SIG-M5 treated with dmso at 0.1 percent for 504 hours (cell line): ENCODE measurements at regions not wholly inside any gene's neighbourhood (a gene's known extent, or its start where the extent isn't known, plus 50 kb on each side); places are given as distances from the start of the nearest gene placed in this dataset.
A peak's percentile ranks its signal among the peaks of the same experiment; 100 is the strongest.

Experiments used
- DNase-seq: peaks from one replicate; lab custom pipeline; 2025; ENCODE audit not compliant: unreplicated experiment; lab: John Stamatoyannopoulos, UW

GRCh38 chr15:77716632-77717332 is 84.1 kb upstream of the LINGO1 start:
- no peak for DNase-seq

DNA sequence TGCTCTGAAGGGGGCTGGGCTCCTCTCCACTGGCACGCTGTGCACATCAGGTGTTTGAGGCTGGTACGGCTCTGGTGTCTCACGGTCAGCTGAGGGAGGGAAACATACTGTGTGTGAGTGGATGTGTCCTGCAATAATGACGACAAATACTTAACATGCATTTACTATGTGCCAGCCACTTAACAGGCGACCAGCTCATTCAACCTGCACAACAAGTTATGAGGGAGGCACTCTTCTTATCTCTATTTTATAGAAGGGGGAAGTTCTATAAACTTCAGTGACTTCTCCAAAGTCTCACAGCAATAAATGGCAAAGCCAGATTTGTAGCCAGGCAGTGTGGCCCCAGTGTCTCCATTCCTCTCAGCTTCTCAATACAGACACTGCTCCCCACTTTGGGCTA is 83.1 kb upstream of the LINGO1 start:
- DNase-seq: no peak

DNA sequence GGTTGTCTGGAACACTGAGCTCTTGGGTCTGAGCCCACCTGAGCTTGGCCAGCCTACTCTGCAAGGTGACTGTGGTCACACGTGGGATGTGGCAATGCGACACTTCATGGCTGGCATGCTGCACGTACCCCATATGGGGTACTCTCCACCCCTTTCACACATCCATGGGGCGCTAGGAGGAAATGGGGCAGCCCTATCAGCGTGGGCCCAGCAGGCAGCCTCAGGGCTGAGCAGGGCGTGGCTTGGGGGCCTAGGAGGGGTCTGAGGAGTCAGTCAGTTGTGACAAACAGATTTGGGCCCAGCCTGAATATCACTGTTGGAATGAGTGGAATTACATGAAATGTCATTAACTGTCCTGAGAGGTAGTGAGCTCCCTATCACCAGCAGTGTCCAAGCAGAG is 82.3 kb upstream of the LINGO1 start:
- DNase-seq: no peak

DNA sequence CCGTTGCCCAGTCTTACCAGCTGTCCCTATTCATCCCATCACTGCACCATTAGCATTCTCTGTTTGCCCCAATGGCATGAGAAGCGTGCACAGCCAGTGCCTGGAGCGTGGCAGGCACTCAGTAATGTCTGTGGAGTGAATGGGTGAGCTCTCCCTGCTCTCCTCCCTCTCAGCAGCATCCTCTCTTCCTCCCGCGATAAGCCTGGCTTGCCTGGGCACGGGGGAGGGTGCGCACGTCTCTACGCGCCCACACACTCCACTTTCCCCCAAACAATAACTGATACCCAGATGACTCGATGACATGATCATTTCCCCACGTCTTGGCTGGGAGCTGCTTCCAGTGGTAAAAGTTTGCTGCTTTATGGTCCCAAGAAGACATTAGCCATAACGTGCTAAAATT is 81.8 kb upstream of the LINGO1 start:
- no peak for DNase-seq

DNA sequence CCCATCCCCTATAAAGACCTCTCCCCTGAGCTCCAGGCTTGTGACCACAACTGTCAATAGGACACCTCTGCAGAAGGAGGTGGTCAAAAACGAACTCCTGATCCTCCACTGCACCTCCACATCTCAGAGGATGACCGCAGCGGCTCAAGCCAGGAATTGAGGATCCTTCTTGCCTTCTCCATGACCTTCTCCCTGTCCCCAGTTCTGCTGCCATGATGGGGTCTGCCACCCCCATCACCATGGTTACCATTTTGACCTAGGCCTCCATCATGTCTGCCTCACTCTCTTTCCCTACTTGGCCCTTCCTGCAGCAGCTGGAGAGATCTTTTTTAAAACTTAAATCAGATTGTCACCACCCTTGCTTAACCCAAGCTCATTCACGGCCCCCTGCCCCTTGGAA is 81.3 kb upstream of the LINGO1 start:
- no peak for DNase-seq

DNA sequence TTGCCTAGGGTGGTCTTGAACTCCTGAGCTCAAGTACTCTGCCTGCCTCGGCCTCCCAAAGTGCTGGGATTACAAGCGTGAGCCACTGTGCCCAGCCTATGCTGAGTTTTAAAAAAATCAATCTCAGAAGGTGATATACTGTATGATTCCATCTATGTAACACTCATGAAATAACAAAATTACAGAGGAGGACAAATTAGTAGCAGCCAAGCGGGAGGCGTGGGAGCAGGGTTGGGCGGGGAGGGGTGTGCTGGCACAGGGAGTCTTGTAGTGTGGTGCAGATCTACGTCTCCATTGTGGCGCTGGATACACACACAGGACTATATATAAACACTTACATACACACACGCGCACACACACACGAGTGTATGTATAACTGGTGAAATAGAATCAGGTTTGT is 80.6 kb upstream of the LINGO1 start:
- DNase-seq: no peak

- no peak for DNase-seq
Observed at GRCh38 chr15:77712438-77712837, 79.7 kb upstream of the LINGO1 start.

GRCh38 chr15:77710637-77711036 is 77.9 kb upstream of the LINGO1 start:
- DNase-seq: no peak

- no peak for DNase-seq
Observed at GRCh38 chr15:77710206-77710605, 77.5 kb upstream of the LINGO1 start.

GRCh38 chr15:77709135-77709886 is 76.6 kb upstream of the LINGO1 start:
- DNase-seq: no peak

GRCh38 chr15:77706482-77707244 is 74.0 kb upstream of the LINGO1 start:
- DNase-seq: no peak

DNA sequence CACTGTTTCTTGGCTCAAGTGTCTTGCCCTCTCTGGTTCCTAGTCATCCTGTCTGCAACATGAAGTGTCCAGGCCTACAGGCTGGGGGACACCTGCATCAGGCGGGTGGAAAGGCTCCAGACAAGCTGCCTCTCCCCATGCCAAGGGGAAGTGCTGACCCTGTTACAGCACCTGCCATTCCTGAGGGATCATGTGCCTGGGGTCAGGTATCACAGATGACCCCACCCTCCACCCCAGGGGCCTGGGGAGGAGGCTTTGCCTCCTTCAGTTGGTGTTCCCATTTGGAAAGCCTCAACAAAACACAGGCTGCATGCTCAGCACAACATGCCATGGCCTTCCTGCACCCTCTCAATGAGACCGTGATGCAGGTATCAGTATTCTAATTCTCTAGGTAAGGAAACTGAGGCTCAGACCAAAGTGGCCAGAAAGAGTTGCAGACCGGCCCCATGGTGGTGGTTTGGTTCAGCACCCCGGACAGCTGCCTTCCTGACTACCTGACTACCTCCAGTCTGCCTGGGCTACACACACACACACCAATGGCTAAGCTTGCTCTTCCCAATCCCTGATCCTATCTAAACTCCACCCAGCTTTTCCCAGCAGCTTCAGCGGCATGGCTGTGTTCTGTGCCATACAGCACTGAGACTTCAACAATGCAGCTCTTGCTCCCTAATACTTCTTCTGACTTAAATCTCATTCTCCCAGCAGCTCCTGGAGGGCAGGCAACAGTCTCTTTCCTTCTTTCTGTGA is 69.7 kb upstream of the LINGO1 start:
- peak; percentile 42 for DNase-seq

DNA sequence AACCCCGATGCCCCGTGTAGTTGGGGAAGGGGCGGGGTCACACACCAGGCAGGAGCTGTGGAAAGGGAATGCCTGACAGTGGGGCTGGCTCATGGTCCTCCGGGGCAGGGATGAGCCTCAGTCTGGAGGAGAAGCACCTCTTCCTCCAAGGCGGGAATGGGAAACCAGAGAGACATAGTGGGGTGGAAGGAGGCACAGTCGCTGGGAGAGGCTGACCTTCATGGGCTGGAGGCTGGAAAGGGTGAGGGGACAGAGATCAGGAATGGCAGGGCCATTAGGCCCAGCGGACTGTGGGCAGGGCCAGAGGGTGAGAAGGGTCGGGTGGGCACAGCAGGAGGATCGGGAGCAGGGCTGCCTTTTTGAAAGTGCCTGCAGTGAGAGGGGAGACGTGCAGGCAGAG is 65.8 kb upstream of the LINGO1 start:
- no peak for DNase-seq

- no peak for DNase-seq
Observed at GRCh38 chr15:77697893-77698292, 65.2 kb upstream of the LINGO1 start.

DNA sequence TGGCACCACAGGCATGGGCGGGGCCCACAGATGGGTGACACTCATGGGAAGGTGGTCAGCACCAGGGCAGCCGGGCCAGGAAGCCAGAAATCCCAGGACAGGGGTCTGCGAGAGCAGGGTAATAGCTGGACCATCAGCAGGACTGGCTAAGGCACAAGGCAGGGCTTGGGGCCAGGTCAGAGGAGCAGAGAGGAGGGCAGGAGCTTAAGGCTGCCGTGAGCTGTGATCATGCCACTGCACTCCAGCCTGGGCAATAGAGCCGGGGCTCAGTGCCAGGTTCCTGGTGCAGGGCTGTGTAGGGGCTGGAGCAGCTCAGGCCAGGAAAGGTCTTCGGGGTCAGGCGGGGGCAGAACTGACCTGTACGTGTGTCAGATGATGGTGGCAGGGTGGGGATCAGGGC is 64.2 kb upstream of the LINGO1 start:
- DNase-seq: no peak

DNA sequence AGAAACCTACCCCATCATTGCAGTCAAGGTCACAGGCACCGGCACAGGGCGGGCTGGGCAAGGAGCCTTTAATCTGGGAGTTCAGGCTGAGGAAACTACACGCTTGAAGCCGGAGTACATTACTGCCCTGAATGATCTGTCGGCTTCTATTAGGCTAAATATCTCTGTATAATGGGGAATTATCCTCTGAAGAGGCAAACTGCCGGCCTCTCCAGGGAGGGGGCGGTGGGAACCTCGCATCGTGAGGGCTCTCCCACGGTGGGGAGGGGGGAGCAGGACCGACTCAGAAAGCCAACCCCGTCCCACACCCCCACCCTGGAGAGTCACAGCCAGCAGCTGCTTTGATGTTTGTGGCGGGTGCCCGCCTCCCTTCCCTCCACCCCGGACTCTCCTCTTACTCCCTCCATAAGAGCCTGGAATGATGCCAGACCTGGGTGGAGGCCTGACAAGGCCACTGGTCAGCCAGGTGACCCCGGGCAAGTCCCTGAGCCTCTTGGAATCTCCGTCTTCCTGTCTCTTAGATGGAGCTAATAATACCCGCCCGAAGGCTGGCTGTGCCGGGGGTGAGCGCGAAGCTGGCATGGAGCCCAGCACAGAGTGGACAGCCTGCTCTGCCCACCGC is 63.4 kb upstream of the LINGO1 start:
- DNase-seq: no peak

- DNase-seq: no peak
Observed at GRCh38 chr15:77695548-77695947, 62.8 kb upstream of the LINGO1 start.

DNA sequence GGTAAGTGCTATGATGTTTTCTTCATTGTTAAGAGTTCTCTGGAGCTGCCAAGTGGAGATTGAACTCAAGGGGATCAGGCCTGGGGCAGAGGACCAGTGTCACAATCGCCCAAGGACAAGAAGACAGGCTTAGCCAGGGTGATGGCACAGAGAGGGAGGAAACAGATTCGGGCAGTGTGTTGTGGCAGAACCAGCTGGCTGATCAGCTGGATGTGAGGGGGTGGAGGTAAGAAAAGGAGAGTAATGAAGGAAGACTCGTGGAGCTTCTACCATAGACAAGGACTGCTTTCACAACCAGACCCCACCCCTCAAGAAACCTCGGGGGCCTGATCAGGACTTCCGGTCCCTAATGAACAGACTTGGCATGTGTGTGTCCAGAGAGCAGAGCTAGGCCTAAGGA is 60.9 kb upstream of the LINGO1 start:
- no peak for DNase-seq

DNA sequence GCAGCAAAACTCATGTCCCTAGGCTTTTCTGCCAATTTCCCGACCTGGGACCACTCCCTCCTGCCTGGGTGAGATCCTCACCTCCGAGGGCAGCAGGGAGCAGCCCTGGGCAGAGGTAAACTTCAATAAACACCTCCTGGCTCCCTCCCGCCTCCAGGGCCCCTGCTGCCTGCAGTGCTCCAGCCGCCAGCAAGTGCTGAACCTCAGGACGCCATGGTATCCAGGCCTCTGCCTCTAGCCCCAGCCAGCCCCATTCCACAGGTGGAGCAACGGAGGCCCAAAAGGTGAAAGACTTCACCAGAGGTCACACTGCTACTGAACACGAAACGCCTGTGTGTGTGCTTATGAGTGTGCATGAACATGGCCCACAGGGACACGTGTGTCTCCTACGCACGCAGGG is 59.9 kb upstream of the LINGO1 start:
- no peak for DNase-seq

- DNase-seq: no peak
Observed at GRCh38 chr15:77691607-77692006, 58.9 kb upstream of the LINGO1 start.

DNA sequence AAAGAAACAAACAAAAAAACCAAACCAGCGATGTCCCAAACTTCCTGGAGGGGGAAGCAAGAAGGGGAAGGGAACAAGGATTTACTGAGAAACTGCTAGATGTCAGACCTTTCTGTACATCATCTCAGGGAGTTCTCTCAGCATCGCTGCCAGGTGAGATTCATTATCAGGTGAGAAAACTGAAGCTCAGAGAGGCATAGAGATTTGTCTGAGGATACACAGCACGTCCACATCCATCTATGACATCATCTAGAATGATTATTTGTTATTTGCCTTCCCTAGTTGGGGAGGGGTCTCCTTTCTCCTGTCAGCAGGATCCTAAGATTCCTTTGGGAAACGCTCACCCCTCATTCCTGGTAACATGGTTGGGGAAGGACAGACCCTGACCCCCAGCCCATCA is 57.1 kb upstream of the LINGO1 start:
- DNase-seq: no peak
